Stimulated activated CD8-positive, alpha-beta memory T cell treated with anti-CD3 and anti-CD28 coated beads, Interleukin-15, amount 100 ng/mL, for 1 hour (primary cell): ENCODE measurements at regions not wholly inside any gene's neighbourhood (a gene's known extent, or its start where the extent isn't known, plus 50 kb on each side); places are given as distances from the start of the nearest gene placed in this dataset.
"Not testable (repeated sequence)": the region's sequence is repeated elsewhere in the genome, so short reads cannot be mapped to it uniquely, and the experiment has no call there.

Experiments used
- DNase-seq: peaks from one replicate; pipeline ENCODE4 v3.0.0-alpha.2; 2020; ENCODE audit warnings: low read depth

DNA sequence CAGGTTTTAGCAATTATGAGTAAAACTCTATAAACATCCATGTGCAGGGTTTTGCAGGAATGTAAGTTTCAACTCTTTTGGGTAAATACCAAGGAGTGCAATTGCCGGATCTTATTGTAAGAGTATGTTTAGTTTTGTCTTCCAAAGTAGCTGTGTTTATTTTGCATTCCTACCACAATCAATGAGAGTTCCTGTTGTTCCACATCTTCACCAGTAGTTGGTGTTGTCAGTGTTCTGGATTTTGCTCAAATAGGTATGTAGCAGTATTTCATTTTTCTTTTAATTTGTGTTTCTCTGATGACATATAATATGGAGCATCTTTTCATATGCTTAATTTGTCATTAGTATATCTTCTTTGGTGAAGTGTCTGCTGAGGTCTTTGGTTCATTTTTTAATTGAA, 185.1 kb upstream of the GALNT15 start:
- no peak for DNase-seq

DNA sequence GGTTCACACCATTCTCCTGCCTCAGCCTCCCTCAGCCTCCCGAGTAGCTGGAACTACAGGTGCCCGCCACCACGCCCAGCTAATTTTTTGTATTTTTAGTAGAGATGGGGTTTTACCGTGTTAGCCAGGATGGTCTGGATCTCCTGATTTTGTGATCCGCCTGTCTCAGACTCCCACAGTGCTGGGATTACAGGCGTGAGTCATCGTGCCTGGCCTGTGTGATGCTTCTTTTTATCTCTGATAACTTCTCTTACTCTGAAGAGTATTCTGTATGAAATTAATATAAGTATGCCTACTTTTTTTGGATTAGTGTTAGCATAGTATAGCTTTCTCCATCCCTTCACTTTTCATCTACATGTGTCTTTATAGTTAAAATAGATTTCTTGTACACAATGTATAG, 180.8 kb upstream of the GALNT15 start:
- DNase-seq: not testable (repeated sequence)

DNA sequence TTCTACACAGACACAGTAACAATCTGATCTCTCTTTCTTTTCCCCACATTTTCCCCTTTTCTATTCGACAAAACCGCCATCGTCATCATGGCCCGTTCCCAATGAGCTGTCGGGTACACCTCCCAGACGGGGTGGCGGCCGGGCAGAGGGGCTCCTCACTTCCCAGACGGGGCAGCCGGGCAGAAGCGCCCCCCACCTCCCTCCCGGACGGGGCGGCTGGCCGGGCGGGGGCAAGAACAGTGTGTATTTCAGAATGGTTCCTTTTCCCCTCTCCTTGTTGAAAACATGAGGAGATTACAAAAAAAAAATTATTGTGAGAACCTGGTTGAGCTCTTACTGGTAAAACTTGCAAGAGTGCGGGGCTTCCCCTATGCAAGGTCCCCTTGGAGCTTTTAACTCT, 178.0 kb upstream of the GALNT15 start:
- not testable (repeated sequence) for DNase-seq

DNA sequence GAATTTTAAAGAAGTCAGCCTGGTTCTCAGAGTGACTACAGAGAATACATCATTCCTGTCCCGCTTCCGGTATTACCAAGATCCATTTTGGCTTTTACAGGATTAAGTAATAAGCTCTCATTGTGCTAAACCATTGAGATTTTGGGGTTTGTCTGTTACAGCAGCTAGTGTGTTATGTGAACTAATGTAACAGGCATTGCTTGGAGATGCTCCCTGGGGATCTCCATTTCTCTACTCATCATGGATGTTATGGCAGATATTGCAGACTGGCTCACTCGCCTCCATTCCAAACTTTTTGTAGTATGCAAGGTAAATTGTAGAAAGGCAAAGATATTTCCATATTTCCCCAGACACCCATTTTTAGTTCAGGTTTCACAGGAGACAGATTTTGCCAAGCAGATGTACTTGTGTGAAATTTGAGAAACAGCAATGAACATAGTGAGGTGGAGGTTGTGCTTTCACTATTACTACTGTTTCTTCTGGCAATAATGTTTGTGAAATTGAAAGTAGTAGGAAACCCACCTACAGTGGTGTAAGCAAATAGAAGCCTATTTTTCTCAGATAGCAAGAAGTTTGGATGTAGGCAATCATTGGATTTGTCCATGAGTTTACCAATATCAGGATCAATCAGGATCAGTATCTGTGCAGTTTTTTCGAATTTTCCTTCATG, 177.1 kb upstream of the GALNT15 start:
- no peak for DNase-seq

GRCh38 chr3:15998911-15999310, 175.6 kb upstream of the GALNT15 start:
- no peak for DNase-seq

GRCh38 chr3:16004812-16005211, 169.7 kb upstream of the GALNT15 start:
- DNase-seq: no peak

GRCh38 chr3:16011376-16011775, 163.1 kb upstream of the GALNT15 start:
- DNase-seq: no peak

DNA sequence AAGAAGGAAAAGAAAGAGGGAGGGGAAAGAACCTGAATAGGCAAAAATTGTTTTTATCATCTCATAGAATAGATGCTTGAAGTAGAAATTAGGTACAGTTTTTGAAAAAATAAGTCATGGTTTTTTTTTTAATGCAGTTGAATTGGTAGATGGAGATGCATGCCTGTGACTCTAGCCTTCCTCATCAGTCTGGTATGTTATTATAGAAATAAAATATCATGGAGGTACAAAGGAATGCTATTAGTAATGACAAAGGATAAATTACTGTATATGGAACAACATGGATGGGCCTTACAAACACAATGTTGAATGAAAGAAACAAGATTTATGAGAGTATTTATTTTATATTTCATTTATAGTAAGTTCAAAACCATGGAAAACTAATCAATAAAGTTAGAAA, 162.4 kb upstream of the GALNT15 start:
- DNase-seq: no peak

GRCh38 chr3:16013568-16013967, 160.9 kb upstream of the GALNT15 start:
- DNase-seq: no peak

- DNase-seq: not testable (repeated sequence)
Measured at GRCh38 chr3:16021801-16022200, 152.7 kb upstream of the GALNT15 start.

GRCh38 chr3:16023881-16024280, 150.6 kb upstream of the GALNT15 start:
- not testable (repeated sequence) for DNase-seq

DNA sequence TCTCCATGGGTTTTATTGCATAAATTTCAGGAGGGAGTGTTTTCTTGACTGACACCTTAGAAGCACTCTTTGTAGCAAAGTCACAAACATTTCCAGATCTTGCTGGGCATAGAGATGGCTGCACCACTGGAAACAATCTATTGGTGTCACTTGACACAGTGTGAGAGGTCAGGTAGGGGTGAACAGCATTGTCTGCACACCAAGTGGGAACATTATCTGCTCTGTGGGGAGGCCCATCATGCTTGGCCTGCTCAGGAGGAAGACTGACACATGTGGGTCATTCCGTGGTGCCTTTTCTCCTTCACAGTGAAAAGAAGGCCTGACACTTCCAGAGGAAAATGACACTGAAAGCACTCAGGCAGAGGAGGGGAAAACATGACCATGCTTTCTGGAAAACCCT, 149.9 kb upstream of the GALNT15 start:
- DNase-seq: no peak

DNA sequence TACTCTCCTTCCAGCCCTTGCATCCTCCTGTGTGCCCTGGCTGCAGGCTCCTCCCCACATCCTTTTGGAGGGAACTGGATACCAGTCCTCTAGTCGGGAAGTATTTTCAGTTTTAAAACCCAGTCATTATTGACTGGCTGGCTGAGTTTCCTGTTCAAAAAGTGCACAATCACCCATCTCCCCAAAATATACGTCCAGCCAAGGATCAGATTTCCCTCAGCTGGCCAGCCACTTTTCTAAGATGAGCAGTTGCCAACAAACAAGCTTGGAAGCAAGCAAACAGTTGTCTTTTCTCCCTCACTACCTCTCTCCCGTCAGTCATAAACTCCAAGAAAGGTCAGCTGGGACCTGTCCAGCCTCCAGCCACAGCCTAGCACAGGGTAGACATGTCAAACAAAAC, 147.7 kb upstream of the GALNT15 start:
- DNase-seq: no peak

DNA sequence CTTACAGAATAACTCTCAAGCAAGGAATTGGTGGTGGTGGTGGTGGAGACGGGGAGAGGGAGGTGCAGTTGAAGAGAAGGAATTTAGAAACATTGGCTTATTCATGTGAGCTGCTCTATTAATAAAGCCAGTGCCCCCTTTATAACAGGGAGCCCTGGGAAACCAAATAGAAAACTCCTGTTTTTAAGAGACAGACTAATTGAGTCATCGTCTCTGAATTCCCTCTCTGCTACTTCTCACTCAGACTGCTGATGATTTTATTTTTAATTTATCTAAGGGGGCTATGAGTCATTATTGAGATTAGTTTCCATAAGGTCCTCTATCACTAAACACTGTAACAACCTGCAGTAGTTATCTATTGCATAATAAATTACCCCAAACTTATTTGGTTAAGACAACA, 145.9 kb upstream of the GALNT15 start:
- DNase-seq: no peak

DNA sequence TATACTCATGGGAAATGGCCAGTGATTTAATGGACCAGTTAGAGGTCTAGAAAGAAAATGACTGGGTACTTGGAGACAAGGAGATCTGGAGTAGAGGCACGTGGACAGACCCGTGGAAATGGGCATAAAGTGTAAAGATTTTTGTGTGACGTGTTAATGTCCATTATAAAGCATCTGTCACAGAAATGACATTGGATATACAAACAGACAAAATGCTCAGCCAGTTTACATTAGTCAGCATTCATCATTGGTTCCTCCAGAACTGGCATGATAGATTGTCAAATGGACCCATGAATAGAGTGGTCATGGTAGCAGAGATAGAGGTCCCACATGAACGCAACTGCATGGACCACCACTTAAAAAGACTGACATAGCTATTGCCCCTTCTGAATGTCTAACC, 144.1 kb upstream of the GALNT15 start:
- no peak for DNase-seq

DNA sequence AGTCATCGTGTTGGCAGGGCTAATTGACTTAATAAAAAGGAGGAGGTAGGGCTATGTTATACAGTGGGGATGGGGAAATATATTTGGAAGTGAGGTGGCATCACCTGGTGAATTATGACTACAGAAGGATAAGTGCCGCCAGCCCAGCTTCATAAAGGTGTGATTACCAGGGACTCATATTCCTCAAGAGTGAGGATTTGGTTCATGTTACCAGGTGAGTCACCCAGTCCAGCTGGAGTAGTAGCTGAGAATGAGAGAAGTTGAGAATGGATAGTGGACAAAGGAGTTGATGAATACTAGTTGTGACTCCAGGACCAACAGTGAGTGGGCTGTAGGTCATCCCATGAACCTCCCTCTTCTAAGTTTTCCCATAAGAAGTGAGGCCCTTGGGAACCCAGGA, 143.0 kb upstream of the GALNT15 start:
- DNase-seq: no peak

GRCh38 chr3:16033889-16034687, 140.4 kb upstream of the GALNT15 start:
- no peak for DNase-seq

GRCh38 chr3:16040991-16041390, 133.5 kb upstream of the GALNT15 start:
- DNase-seq: no peak

DNA sequence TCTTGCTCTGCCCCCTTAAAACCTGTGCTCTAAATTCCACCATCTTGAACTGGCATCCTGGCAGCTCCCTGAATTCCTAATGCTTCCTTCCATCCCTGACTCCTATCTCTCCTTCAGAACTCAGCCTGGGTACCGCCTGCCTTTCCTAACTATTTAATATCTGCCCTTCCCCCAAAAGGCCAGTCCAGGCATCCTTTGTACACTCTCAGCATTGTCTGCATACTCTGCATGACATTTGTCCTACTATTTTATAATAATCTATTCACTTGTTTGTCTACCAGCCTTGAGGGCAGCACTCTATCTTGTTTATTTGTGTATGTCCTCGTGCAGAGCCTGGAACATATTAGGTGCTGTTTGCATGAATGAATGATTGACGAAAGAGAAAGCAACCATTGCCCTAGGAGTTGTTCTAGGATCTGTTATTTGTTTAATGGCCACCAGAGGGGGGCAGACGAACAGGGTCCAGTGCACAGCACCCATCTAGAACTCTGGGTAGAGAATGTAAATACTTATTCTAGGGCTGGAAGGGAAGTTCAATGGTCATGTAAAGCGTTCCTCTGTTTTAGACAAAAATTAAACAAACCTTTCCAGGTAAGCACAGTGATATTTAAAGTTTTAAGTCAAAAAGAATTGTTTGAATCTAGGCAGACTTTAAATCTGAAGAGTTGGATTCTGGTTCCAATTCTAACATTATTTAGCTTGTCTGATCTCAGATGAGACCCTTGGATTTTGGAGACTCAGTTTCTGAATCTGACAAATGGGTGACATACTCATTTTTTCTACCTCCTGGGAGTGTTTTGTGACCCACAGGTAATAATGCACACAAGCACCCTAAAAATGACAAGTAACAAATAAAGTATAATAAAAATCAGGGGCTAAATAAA, 125.8 kb upstream of the GALNT15 start:
- DNase-seq: no peak

DNA sequence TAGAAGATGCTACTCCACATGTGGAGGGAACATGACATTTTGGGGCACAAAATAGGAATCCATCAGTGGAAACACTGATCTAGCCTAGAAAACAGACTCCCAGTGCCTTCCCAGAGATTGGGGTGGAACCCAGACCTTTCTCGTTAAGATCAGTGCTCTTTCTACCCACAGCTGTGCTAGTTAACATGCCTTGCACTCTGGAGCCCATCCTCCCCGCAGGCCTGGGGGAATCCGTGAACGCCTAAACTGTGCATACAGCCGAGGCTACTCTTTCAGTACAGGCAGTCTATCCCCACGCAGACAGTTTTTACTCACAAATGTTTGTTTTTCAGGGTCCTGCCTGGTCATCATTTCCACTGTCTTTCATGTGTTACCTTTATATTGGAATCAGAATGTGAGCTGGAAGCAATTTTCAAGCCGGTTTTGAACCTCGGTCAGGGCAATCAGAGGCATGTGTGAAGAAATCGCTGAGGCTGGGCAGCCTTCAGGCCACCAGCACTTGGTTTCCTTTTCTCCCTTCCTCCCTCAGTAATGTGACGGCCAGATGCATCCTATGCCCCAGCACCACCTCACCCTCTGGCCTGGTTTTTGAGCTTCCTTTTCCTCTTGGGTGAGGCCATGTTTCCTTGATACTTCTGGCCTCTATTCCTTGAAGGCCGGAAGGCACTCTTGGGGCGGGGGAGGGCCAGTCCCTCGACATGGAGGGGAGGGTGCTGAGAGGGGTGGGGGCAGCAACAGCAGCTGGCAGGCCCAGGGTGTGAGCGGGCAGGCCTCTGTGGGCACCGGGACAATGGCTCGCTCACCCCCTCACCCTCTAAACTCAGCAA, 123.6 kb upstream of the GALNT15 start:
- DNase-seq: no peak

DNA sequence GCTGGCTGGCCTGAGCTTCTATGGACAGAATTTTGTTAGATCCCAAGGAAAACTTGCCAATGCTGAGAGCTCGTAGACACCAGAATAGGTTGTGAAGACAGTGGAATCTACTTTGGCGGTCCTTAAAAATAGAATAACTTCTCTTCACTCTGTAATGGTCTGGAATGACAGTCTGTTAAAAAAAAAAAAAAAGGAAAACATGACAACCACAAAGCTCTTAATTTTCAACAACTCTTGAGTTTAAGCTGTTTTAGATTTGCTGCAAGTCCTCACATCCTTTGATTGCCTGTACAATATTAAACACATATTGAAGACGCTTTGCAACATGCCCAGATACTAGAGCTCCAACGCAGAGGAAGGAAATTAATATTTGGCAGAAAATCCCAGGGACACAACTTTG, 122.8 kb upstream of the GALNT15 start:
- no peak for DNase-seq

GRCh38 chr3:16052964-16053363, 121.5 kb upstream of the GALNT15 start:
- DNase-seq: no peak
